C4-2B (cell line): ENCODE measurements at regions not wholly inside any gene's neighbourhood (a gene's known extent, or its start where the extent isn't known, plus 50 kb on each side); places are given as distances from the start of the nearest gene placed in this dataset.

Experiments used
- ZFX ChIP-seq: fragments of 450-650 bp; IDR thresholded peaks from 2 replicates; pipeline ENCODE4 v1.6.1; 2017
- TF ChIP-seq, protein P1 (sequence below): fragments of 450-650 bp; conservative IDR thresholded peaks from 2 replicates; pipeline ENCODE4 v1.5.1; 2017; ENCODE audit warnings: mild to moderate bottlenecking

DNA sequence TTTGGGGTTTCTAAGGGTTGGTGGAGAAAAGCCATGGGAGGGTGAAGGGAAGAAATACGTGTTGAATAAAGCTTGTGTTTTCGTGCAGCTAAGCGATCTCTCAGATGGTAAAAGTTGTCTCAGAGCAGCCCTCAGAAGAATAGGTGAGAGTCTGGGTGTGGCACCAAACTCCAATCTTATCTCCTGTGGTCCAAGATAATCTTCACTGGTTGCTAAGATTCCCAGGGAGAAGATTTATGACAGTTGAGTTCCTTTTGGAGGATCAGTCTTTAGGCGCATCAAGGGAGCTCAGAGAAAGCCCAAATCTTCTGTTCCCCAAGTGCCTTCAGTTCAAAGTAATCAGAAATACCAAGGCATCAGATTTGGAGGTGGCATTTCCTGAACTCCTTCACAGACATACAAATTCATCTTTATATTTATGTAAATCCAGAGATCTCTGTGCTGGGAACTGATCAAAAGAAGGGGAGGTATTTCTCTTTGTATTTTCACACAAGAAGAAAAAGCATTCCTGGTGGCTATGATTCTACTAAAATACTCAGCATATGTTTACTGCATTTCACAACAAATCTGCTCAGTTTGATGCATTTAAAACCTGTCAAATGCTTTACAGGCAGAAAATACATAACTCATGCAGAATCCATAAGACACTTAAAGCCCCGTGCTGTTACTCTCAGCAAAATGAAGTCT is 102.9 kb downstream of the ABCC12 start:
- TF ChIP-seq, protein P1, sequence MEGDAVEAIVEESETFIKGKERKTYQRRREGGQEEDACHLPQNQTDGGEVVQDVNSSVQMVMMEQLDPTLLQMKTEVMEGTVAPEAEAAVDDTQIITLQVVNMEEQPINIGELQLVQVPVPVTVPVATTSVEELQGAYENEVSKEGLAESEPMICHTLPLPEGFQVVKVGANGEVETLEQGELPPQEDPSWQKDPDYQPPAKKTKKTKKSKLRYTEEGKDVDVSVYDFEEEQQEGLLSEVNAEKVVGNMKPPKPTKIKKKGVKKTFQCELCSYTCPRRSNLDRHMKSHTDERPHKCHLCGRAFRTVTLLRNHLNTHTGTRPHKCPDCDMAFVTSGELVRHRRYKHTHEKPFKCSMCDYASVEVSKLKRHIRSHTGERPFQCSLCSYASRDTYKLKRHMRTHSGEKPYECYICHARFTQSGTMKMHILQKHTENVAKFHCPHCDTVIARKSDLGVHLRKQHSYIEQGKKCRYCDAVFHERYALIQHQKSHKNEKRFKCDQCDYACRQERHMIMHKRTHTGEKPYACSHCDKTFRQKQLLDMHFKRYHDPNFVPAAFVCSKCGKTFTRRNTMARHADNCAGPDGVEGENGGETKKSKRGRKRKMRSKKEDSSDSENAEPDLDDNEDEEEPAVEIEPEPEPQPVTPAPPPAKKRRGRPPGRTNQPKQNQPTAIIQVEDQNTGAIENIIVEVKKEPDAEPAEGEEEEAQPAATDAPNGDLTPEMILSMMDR = no peak
- no peak for TF ChIP-seq ZFX
